HCT116 (cell line): ENCODE measurements at regions not wholly inside any gene's neighbourhood (a gene's known extent, or its start where the extent isn't known, plus 50 kb on each side); places are given as distances from the start of the nearest gene placed in this dataset.

ENCODE experiments used
- CTCF ChIP-seq, 3 experiments: fragments of 200-600 bp in 1 of 3; sonication (generic) in 1 of 3; IDR thresholded peaks in 2 of 3; conservative IDR thresholded peaks in 1 of 3; 2 replicates each; pipeline ENCODE4 v1.5.1; 2012 to 2017; ENCODE audit warnings: low read depth in 2 of 3, low read length in 2 of 3, antibody characterized with exemption in 1 of 3, borderline replicate concordance in 1 of 3, control low read depth in 1 of 3, mild to moderate bottlenecking in 1 of 3, mixed read lengths in 1 of 3, mixed run types in 1 of 3, moderate library complexity in 1 of 3; ENCODE audit not compliant: insufficient read depth in 1 of 3
- EZH2phosphoT487 ChIP-seq: fragments of 200-600 bp; IDR thresholded peaks from 2 replicates; pipeline ENCODE4 v1.6.1; 2018; ENCODE audit warnings: antibody characterized with exemption, borderline replicate concordance

- TF ChIP-seq CTCF (IDR thresholded peaks at IDR 0.05 in 2 of 3, conservative IDR thresholded peaks at IDR 0.05 in 1 of 3; ENCODE audit: borderline replicate concordance in 1 of 3, insufficient read depth in 1 of 3, low read depth in 2 of 3, low read length in 2 of 3) = no peak
- TF ChIP-seq EZH2phosphoT487 = no peak
Measured at GRCh38 chr16:86906623-86907022, 328.3 kb downstream of the FOXL1 start.
